ENCODE measurements at regions not wholly inside any gene's neighbourhood (a gene's known extent, or its start where the extent isn't known, plus 50 kb on each side); places are given as distances from the start of the nearest gene placed in this dataset.

DNA sequence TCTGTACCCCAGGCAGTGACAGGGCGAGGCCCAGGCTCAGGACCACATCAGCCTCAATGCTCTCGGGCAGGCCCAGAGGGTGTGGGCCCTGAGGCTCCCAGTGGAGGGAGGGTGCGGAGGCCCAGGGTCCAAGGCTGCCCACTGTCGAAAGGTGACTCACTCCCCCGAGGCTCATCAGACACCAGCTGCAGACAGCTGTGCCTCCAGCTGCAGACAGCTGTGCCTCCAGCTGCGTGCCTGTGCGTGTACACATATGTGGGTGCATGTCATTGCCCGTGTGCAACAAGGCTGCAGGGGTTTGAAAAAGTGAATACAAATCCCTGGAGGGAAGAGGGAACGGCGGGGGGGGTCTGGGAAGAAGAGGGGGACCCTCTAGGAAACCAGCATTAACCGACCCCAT, 134.3 kb downstream of the BRD1 start:
- in situ Hi-C loops (cut with HindIII; ENCODE audit: low pct_unique_long_range_greater_than_20kb, low sequenced_read_pairs), result no loop called here
- TF ChIP-seq JUND (IDR thresholded peaks at IDR 0.05; ENCODE audit: low read depth), result no peak
- DNase-seq (ENCODE audit: low read depth in 1 of 2, low spot score in 1 of 2), result no peak

DNA sequence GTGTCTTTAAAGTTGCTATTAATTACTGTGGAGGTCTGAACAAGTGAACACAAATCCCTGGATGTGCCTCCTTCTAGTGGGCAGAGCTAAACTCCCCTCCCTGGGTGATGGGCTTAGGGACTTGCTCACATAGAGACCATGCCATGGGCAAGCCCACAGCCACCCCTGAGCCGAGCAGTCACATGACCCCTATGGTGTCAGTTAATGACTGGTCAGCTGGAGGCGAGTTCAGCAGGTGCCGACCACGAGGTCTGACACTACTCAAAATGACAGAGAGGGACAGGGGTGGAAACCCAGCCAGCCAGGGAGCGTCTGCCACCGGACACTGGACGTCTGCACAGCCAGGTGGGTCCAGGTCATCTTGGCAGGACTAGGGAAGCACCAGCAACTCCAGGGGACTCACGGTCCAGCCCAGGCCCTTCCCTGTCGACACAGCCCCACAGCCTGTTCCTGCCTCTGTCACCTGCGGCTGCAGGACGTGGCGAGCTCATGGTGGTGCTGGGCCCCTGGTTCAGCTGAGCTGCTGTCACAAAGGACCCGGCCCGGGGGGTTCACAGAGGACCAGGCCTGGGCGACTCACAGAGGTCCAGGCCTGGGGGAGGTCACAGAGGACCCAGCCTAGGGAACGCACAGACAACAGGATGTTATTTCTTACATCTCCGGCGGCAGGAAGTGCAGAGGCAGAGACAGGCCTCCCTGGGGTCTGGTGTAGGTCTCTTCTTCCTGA, 135.0 kb downstream of the BRD1 start:
- TF ChIP-seq JUND (IDR thresholded peaks at IDR 0.05; ENCODE audit: low read depth), result no peak
- in situ Hi-C loops (cut with HindIII; ENCODE audit: low pct_unique_long_range_greater_than_20kb, low sequenced_read_pairs), result no loop called here
- DNase-seq (ENCODE audit: low read depth in 1 of 2, low spot score in 1 of 2), result no peak

DNA sequence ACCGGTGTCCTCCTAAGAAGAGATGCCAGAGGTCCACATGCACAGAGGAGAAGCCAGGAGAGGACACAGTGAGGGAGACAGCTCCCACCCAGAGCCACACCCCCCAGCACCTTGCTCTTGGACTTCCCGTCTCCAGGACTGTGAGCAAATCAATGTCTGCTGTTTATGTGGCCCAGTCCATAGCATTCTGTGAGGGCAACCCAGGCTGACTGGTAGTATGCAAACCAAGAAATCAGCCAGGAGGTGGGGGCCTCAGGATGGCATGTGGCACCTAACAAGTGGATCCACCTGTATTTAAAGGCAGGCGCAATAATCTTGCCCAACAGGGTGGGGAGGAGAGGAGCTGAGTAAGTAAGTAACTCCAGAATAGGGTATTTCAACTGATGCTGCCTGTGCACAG, 136.4 kb downstream of the BRD1 start:
- DNase-seq (ENCODE audit: low read depth in 1 of 2, low spot score in 1 of 2), result no peak
- TF ChIP-seq JUND (IDR thresholded peaks at IDR 0.05; ENCODE audit: low read depth), result no peak
- in situ Hi-C loops (cut with HindIII; ENCODE audit: low pct_unique_long_range_greater_than_20kb, low sequenced_read_pairs), result no loop called here

DNA sequence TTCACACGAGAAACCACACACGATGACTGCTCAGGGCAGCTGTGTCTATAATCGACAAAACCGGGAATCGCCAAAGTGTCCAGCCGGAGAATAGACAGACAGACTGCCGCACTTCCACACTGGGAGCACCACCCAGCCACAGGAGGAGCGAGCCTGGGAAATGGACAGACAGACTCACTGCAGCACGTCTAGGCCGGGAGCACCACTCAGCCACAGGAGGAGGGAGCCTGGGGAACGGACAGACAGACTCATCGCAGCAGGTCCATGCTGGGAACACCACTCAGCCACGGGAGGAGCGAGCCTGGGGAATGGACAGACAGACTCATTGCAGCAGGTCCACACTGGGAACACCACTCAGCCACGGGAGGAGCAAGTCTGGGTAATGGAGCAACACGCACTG, 137.2 kb downstream of the BRD1 start:
- no peak for DNase-seq (ENCODE audit: low read depth in 1 of 2, low spot score in 1 of 2)
- in situ Hi-C loops (cut with HindIII; ENCODE audit: low pct_unique_long_range_greater_than_20kb, low sequenced_read_pairs), result no loop called here
- no peak for TF ChIP-seq JUND (IDR thresholded peaks at IDR 0.05; ENCODE audit: low read depth)

DNA sequence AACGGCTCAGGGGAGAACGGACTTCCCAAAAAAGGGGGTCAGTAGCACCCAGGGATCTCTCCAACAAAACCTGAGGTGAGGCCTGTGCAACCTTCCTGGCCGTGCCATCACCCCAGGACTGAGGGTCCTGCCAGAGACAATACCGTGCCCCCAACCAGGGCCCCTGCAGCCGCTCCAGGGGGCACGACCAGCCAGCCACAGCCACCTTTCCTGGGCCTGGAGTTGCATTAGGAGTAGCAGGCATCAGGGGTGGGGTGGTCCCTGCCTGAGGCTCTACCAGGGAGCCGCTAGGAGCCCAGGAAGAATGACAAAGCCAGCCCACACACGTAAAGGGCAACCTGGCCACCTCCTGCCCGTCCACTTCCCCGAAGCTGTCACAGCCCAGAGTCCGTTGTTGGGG, 137.8 kb downstream of the BRD1 start:
- TF ChIP-seq JUND (IDR thresholded peaks at IDR 0.05; ENCODE audit: low read depth), result no peak
- in situ Hi-C loops (cut with HindIII; ENCODE audit: low pct_unique_long_range_greater_than_20kb, low sequenced_read_pairs), result no loop called here
- no peak for DNase-seq (ENCODE audit: low read depth in 1 of 2, low spot score in 1 of 2)

DNA sequence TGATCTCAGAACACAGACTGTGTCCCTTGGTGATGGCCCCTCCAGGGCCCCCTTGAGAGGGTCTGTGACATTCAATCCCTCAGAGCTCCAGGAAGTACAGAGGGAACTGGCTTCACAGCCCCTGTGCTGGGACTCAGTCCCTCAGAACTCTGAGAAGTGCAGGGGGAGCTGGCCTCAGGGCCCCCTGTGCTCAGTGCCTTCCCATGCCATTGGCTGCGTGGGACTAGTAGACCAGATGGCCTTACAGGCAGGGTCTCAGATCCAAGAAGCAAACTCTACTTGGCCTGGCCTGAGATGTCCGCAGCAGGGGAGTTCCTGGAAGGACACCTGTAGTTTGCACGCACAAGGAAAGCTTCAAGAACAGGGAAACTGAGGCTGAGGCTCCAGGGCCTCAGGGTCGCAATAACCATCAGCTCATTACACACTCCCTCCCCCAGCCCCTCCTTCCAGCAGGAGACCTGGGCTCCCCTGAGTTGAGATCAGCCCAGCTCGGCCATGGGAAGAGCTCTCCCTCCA, 138.4 kb downstream of the BRD1 start:
- DNase-seq (ENCODE audit: low read depth in 1 of 2, low spot score in 1 of 2), result no peak
- in situ Hi-C loops (cut with HindIII; ENCODE audit: low pct_unique_long_range_greater_than_20kb, low sequenced_read_pairs), result no loop called here
- no peak for TF ChIP-seq JUND (IDR thresholded peaks at IDR 0.05; ENCODE audit: low read depth)

DNA sequence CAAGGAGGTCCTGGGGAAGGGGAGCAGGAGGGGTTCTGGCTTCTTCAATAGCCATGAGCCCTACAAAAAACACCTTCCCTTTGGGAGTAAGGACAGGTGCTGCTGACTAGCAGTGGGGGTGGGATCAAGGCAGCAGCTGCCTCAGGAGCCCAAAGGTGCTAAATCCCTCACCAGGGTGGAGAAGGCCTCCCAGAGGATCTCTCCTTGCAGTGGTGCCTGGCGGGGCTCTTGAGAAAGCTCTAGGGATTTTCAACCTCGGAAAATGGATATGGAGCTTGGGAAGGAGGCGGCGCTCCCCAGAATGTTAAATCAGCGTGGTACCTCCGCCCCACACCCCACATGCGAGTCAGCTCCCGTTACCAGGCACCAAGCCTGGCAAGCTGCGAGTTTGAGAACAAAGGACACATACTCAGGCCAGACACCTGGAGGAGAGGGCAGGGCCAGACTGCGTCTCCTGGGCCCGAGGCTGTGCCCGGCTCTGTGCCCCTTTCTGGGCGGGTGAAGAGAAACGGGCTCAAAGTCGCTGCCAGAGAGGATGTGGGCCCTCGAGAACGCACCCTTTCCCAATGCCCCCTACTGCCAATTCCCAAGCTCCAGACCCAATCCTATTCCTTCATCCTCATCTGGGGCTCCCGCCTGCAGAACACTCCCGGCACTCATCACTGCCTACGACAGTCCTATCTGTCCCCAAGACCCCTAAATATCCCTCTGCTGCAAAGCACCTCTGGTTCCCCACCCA, 139.0 kb downstream of the BRD1 start:
- in situ Hi-C loops (cut with HindIII; ENCODE audit: low pct_unique_long_range_greater_than_20kb, low sequenced_read_pairs), result no loop called here
- TF ChIP-seq JUND (IDR thresholded peaks at IDR 0.05; ENCODE audit: low read depth), result no peak
- no peak for DNase-seq (ENCODE audit: low read depth in 1 of 2, low spot score in 1 of 2)

DNA sequence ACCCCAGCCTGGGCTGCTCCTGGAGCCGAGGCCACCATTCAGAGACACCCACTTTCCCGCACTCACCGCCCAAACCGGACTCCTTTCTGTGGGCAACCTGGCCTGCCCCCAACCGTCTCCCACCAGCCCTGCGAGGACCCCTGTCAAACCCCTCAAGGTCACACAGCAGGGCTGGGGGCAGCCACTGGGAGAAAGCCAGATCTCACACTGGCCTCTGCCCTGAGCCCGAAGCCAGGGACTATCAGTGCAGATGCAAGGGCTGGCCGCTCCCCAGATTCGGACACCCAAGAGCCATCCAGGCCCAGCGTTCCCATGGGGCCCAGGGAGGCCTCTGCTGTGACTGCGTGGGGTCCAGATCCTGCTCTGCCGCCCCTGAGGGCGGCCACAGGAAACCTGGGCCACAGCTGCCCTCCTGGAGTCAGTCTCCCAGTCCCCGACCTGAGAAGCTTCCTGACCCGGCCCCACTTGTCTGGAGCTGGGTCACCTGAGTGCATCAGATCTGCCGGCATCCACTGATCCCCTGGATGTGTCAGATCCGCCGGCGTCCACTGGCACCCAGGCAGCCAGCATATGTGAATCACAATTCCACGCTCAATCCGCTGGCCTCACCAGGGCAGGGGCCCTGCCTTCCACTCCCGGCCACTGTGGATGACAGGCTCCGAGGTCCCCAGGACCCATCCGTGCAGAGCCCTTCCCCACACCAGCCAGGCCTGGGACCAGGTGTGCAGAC, 139.7 kb downstream of the BRD1 start:
- no peak for DNase-seq (ENCODE audit: low read depth in 1 of 2, low spot score in 1 of 2)
- TF ChIP-seq JUND (IDR thresholded peaks at IDR 0.05; ENCODE audit: low read depth), result no peak
- in situ Hi-C loops (cut with HindIII; ENCODE audit: low pct_unique_long_range_greater_than_20kb, low sequenced_read_pairs), result no loop called here

DNA sequence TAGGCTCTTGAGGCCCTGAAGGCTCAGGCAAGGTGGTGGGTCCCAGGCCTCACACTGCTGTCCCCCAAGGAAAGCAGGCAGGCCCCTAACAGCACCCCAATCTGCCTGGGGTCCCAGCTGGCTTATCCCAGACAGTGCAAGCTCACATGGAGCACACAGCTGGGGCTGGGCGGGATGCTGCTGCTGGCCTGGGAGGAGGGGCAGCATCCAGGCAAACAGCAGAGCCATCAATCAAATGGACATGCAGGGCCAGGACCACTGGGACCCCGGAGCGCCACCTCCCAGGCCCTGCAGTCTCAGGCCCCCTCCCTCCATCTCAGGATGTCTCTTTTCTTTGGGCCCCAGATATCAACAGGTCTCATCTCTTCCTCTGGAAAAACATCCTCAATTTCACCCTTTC, 140.3 kb downstream of the BRD1 start:
- TF ChIP-seq JUND (IDR thresholded peaks at IDR 0.05; ENCODE audit: low read depth), result no peak
- in situ Hi-C loops (cut with HindIII; ENCODE audit: low pct_unique_long_range_greater_than_20kb, low sequenced_read_pairs), result no loop called here
- no peak for DNase-seq (ENCODE audit: low read depth in 1 of 2, low spot score in 1 of 2)

DNA sequence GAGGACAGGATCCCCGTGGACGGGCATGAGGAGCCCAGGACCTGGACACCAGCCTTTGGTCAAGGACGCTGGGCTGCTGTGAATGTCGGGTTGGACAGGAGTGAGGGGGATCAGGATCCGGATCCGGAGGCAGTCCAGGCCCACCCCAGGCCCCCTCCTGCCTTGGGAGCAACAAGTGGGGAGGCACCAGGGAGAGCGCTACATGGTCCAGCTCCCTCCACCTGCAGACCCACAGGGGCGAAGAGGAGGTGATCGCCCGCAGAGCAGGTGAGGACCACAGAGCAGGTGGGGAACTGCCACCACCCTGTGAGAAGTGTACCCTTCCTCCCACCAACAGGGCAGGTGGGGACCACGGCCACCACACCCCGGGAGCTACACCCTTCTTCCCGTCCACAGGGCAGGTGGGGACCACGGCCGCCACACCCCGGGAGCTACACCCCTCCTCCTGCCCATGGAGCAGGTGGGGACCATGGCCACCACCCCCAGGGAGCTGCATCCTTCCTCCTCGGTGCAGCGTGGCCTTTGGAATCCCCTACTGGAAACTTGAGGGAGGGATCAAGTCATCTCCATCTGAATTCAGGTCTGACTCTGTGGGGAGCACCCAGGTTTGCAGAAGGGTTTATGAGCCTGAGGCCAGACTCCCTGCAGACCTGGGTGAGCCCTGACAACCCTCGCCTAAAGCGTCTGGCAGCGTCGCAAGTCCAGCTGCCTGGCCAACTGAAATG, 141.0 kb downstream of the BRD1 start:
- TF ChIP-seq JUND (IDR thresholded peaks at IDR 0.05; ENCODE audit: low read depth), result no peak
- no peak for DNase-seq (ENCODE audit: low read depth in 1 of 2, low spot score in 1 of 2)
- in situ Hi-C loops (cut with HindIII; ENCODE audit: low pct_unique_long_range_greater_than_20kb, low sequenced_read_pairs), result no loop called here

DNA sequence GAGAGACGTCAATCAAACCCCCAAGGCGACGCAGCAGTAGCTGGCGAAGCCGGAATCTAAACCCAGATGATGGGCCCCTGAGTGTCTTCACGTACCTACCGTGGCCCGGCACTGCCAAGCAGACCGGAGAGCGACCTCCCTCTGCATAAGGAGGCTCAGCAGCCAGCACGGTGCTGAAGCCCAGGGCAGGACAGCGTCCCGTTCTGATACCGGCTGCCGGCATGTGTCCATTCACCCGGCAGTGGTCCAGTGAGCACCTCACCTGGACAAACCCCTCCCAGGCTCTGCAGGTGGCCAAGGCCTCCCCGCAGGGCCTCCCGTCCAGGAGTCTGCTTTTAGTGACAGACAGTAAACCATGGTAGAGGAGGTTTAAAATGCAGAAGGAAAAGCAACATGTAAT, 142.0 kb downstream of the BRD1 start:
- TF ChIP-seq JUND (IDR thresholded peaks at IDR 0.05; ENCODE audit: low read depth), result no peak
- in situ Hi-C loops (cut with HindIII; ENCODE audit: low pct_unique_long_range_greater_than_20kb, low sequenced_read_pairs), result no loop called here
- DNase-seq (ENCODE audit: low read depth in 1 of 2, low spot score in 1 of 2), result no peak

DNA sequence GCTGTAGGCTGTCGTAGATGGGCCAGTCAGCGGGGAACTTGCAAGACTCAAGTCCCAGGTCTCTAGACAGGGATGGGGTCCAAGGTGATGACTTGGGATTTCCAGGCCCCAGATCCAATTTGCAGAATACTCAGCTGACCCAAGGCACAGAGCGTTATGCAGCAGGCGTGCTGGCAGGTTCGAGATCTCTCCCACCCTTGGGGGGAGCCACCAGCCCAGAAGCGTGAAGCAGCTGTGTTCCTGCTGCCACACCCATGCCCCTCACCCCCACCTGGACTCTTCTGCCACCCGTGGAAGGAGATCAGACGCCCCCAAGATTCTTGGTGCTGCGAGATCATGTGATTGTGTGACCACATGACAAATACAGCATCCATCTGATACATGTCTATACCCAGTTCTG, 142.6 kb downstream of the BRD1 start:
- in situ Hi-C loops (cut with HindIII; ENCODE audit: low pct_unique_long_range_greater_than_20kb, low sequenced_read_pairs), result no loop called here
- TF ChIP-seq JUND (IDR thresholded peaks at IDR 0.05; ENCODE audit: low read depth), result no peak
- DNase-seq (ENCODE audit: low read depth in 1 of 2, low spot score in 1 of 2), result no peak
